ENCODE measurements at regions not wholly inside any gene's neighbourhood (a gene's known extent, or its start where the extent isn't known, plus 50 kb on each side); places are given as distances from the start of the nearest gene placed in this dataset.

DNA sequence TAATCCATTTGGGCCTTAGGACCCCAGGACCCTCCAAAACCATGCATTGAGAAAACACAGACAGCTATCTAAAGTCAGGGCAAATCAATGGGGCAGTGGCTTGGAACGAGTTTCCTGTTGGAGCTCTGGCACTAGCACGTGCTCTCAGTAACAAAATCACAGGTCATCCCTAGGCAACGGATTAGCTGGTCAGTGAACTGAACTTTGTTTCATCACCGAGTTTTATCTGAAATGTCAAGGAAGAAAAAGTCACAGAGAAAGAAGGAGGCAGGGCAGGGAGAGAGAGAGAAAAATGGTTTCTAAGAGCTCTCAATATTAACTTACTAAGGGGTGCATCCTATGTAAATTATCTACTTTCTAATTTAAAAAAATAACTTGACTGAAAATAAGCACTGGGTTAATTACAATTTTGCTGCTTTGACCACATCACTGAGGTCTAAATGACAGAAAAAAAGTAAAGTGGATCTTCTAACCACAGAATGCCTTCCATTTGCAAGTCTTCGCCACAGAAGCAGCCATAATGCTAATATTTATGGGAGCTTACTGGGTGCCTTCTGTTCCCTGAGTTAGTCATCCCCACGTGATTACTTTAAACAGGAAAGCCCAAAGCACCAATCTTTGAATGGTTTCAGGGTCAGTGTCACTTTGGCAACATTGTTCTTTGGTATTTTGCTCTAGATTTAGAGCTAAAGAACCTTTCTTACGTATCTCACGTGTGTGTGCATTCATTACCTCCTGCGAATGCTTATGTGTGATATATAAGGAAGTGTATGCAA lies 503.9 kb downstream of the RASEF start:
- TF ChIP-seq, protein P1, sequence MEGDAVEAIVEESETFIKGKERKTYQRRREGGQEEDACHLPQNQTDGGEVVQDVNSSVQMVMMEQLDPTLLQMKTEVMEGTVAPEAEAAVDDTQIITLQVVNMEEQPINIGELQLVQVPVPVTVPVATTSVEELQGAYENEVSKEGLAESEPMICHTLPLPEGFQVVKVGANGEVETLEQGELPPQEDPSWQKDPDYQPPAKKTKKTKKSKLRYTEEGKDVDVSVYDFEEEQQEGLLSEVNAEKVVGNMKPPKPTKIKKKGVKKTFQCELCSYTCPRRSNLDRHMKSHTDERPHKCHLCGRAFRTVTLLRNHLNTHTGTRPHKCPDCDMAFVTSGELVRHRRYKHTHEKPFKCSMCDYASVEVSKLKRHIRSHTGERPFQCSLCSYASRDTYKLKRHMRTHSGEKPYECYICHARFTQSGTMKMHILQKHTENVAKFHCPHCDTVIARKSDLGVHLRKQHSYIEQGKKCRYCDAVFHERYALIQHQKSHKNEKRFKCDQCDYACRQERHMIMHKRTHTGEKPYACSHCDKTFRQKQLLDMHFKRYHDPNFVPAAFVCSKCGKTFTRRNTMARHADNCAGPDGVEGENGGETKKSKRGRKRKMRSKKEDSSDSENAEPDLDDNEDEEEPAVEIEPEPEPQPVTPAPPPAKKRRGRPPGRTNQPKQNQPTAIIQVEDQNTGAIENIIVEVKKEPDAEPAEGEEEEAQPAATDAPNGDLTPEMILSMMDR (IDR thresholded peaks at IDR 0.05; ENCODE audit: insufficient read depth, low read length, severe bottlenecking), result no peak
- Histone ChIP-seq H3K36me3 (ENCODE audit: control insufficient read depth, insufficient read depth, low read length) (no peaks in the 10 kb centered on the region), H3K27me3 (ENCODE audit: control insufficient read depth, insufficient read depth, low read length) (no peaks in the 10 kb centered on the region), H3K4me3 (ENCODE audit: low read depth, low read length) (no peak overlapping the region)
- FAIRE-seq (peak; percentile 7), DNase-seq (ENCODE audit: low read depth) (peak; percentile 7)

DNA sequence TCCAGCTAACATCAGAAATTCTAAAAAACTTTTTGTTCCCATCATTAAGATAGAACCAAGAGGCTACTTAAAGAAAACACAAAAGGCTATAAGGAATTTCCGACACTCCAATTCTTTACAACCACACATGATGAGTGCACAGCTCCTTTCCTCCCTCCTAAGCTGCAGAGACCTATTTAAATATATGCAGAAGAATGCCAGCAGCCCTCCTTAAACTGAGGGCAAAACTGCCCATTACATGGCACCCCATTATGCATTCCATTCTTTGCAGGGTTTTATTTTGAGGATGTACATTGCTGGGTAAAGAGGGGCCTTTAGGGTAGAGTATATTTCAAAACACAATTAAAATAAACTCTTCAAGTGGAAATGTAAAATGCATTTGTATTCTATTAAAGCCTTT lies 502.9 kb downstream of the RASEF start:
- DNase-seq (ENCODE audit: low read depth), result no peak
- FAIRE-seq, result no peak
- TF ChIP-seq, protein P1 (IDR thresholded peaks at IDR 0.05; ENCODE audit: insufficient read depth, low read length, severe bottlenecking), result no peak
- Histone ChIP-seq H3K36me3 (ENCODE audit: control insufficient read depth, insufficient read depth, low read length) (no peaks in the 10 kb centered on the region), H3K27me3 (ENCODE audit: control insufficient read depth, insufficient read depth, low read length) (no peaks in the 10 kb centered on the region), H3K4me3 (ENCODE audit: low read depth, low read length) (no peak overlapping the region)

DNA sequence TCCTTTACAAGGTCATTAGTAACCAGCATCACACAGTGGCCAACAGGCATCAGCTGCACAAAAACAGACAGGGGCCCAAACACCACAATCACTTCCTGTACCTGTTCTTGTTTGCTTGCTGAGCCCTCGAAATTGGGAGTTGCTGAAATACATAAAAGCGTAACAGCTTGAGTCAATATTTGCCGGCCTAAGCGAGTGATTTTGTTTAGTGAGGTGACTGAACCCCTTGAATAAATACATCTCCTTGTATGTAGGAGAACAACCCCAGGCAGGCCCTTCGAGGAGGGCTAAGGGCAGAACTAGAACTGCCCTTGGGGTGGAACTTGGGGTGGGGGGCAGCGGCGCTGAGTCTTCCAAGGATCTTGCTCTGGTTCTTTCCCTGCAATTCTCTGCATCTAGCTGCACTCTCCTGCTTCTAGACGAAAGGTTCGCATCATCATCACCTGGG lies 502.5 kb downstream of the RASEF start:
- TF ChIP-seq, protein P1 (IDR thresholded peaks at IDR 0.05; ENCODE audit: insufficient read depth, low read length, severe bottlenecking), result no peak
- Histone ChIP-seq H3K36me3 (ENCODE audit: control insufficient read depth, insufficient read depth, low read length) (no peaks in the 10 kb centered on the region), H3K27me3 (ENCODE audit: control insufficient read depth, insufficient read depth, low read length) (no peaks in the 10 kb centered on the region), H3K4me3 (ENCODE audit: low read depth, low read length) (no peak overlapping the region)
- DNase-seq (ENCODE audit: low read depth) (peak; percentile 5), FAIRE-seq (no peak)

DNA sequence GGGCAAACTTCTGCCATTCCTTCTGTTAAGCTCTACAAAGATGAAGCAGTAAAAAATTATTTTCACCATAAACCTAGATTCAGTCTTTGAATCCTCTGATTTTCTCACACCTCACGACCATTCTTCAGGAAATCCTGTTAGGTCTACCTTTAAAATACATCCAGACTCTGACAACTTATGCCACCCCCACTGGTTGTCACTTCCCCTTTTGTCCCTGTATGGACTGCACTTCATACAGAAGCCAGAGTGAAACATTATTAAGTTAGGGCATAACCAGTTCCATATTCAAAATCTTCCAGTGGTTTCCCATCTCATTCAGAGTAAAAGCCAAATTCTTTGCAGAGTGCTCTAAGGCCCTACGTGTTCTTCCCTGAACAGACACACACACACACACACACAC lies 499.8 kb downstream of the RASEF start:
- H3K27me3 ChIP-seq (ENCODE audit: control insufficient read depth, insufficient read depth, low read length), result no peaks in the 10 kb centered on the region
- no peak for FAIRE-seq
- no peaks in the 10 kb centered on the region for H3K36me3 ChIP-seq (ENCODE audit: control insufficient read depth, insufficient read depth, low read length)
- TF ChIP-seq, protein P1 (IDR thresholded peaks at IDR 0.05; ENCODE audit: insufficient read depth, low read length, severe bottlenecking), result no peak
- DNase-seq (ENCODE audit: low read depth), result no peak
- H3K4me3 ChIP-seq (ENCODE audit: low read depth, low read length), result no peak overlapping the region

DNA sequence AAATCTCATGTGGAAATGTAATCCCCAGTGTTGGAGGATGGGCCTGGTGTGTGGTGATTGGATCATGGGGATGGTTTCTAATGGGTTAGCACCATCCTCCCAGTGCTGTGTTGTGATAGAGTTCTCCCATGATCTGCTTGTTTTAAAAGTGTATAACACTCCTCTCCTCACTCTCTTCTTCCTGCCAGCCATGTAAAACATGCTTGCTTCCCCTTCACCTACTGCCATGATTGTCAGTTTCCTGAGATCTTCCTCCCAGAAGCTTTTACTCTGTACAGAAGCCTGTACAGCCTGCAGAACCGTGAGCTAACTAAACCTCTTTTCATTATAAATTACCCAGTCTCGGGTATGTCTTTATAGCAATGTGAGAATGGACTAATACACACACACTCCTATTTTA lies 499.1 kb downstream of the RASEF start:
- peak; percentile 28 for FAIRE-seq
- no peak for DNase-seq (ENCODE audit: low read depth)
- TF ChIP-seq, protein P1 (IDR thresholded peaks at IDR 0.05; ENCODE audit: insufficient read depth, low read length, severe bottlenecking), result no peak
- no peaks in the 10 kb centered on the region for H3K36me3 ChIP-seq (ENCODE audit: control insufficient read depth, insufficient read depth, low read length)
- no peaks in the 10 kb centered on the region for H3K27me3 ChIP-seq (ENCODE audit: control insufficient read depth, insufficient read depth, low read length)
- H3K4me3 ChIP-seq (ENCODE audit: low read depth, low read length), result no peak overlapping the region

All from bronchial epithelial cell (primary cell).